Natural killer cell (primary cell): ENCODE measurements at regions not wholly inside any gene's neighbourhood (a gene's known extent, or its start where the extent isn't known, plus 50 kb on each side); places are given as distances from the start of the nearest gene placed in this dataset.

ENCODE experiments used
- ATAC-seq, 3 donors: fragments of 150-1000 bp in 2 of 3; fragments of 200-7000 bp in 1 of 3; cut with Tn5 transposase; 1 replicate in 1 of 3; 2 replicates in 2 of 3; pipeline ENCODE4 v1.10.0; 2021; ENCODE audit warnings: mild to moderate bottlenecking in 2 of 3, moderate library complexity in 2 of 3
- DNase-seq, 2 donors: peaks; one replicate each; pipeline versions ENCODE4 v3.0.0 to v3.0.0-alpha.2; 2013 to 2021; ENCODE audit warnings: mixed read lengths in 1 of 2
- H3K27ac ChIP-seq: one replicate; pipeline ENCODE4 v1.5.1; 2013; ENCODE audit warnings: mild to moderate bottlenecking, low read length
- H3K27me3 ChIP-seq: one replicate; pipeline ENCODE4 v1.6.1; 2013; ENCODE audit warnings: low read length; ENCODE audit not compliant: control insufficient read depth, insufficient read depth
- H3K36me3 ChIP-seq: one replicate; pipeline ENCODE4 v1.6.1; 2013; ENCODE audit warnings: low read length; ENCODE audit not compliant: control insufficient read depth, insufficient read depth
- H3K4me1 ChIP-seq: one replicate; pipeline ENCODE4 v1.6.1; 2013; ENCODE audit warnings: low read length; ENCODE audit not compliant: control insufficient read depth, insufficient read depth
- H3K4me3 ChIP-seq: one replicate; pipeline ENCODE4 v1.5.1; 2013; ENCODE audit warnings: low read length
- H3K9me3 ChIP-seq: one replicate; pipeline ENCODE4 v1.6.1; 2013; ENCODE audit warnings: low read length; ENCODE audit not compliant: control insufficient read depth, insufficient read depth
- H3K27ac Mint-ChIP-seq, 2 donors: one replicate each; pipeline ENCODE4 v1.8.0; 2022; ENCODE audit warnings: mild to moderate bottlenecking in 2 of 2, mixed read lengths in 2 of 2, moderate library complexity in 1 of 2
- H3K27me3 Mint-ChIP-seq, 2 donors: one replicate each; pipeline ENCODE4 v1.8.0; 2022; ENCODE audit warnings: low read depth in 2 of 2, mixed read lengths in 2 of 2
- H3K36me3 Mint-ChIP-seq: one replicate; pipeline ENCODE4 v1.8.0; 2022; ENCODE audit warnings: mixed read lengths
- H3K4me1 Mint-ChIP-seq, 2 donors: one replicate each; pipeline ENCODE4 v1.8.0; 2022; ENCODE audit warnings: mixed read lengths in 2 of 2
- H3K4me3 Mint-ChIP-seq: one replicate; pipeline ENCODE4 v1.8.0; 2022; ENCODE audit warnings: mild to moderate bottlenecking, moderate library complexity, mixed read lengths
- H3K9me3 Mint-ChIP-seq, 2 donors: one replicate each; pipeline ENCODE4 v1.8.0; 2022; ENCODE audit warnings: mixed read lengths in 2 of 2
- CTCF ChIP-seq: fragments of 200-600 bp; IDR thresholded peaks from one replicate; pipeline ENCODE4 v1.8.0; 2022; ENCODE audit warnings: antibody characterized with exemption
- WGBS: methylation state at CpG from one replicate; pipeline ENCODE4 v1.1.7; 2013; ENCODE audit warnings: missing lambda C conversion rate; ENCODE audit not compliant: insufficient coverage; 5-methylcytosine and 5-hydroxymethylcytosine counted together
- intact Hi-C: fragments of 100-400 bp; cut with micrococcal nuclease; formaldehyde crosslinking; loops from one replicate; pipeline ENCODE4 v1.14.2; 2022

DNA sequence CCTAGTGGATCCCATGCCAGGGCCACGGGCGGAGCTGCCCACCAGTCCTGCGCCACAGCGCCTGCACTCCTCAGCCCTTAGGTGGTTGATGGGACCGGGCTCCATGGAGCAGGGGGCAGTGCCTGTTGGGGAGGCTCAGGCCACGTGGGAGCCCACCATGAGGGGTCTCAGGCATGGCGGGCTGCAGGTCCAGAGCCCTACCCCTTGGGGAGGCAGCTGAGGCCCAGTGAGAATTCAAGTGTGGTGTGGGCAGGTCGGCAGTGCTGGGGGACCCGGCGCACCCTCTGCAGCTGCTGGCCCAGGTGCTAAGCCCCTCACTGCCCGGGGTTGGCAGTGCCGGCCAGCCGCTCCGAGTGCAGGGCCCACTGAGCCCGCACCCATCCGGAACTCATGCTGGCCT, 139.8 kb upstream of the LYZL2 start:
- WGBS = 93% methylated on average over 16 of the region's 16 CpGs
- intact Hi-C loops = no loop called here
- Mint-ChIP-seq H3K9me3 (peaks cover 0 to 3% of the 10 kb centered on the region in 2 donors), H3K4me1 (no peaks in the 10 kb centered on the region), H3K27ac (no peak overlapping the region), H3K4me3 (no peak overlapping the region), H3K27me3 (peaks cover 0 to 6% of the 10 kb centered on the region in 2 donors), H3K36me3 (no peaks in the 10 kb centered on the region)
- H3K4me1 ChIP-seq = peaks cover 1% of the 10 kb centered on the region
- ATAC-seq (no peak), DNase-seq (no peak)
- peaks cover 11% of the 10 kb centered on the region for H3K9me3 ChIP-seq
- no peak for TF ChIP-seq CTCF
- H3K27me3 ChIP-seq = no peaks in the 10 kb centered on the region
- no peak overlapping the region for H3K4me3 ChIP-seq
- H3K27ac ChIP-seq = no peak overlapping the region
- no peaks in the 10 kb centered on the region for H3K36me3 ChIP-seq

GRCh38 chr10:30765616-30766015, 136.1 kb upstream of the LYZL2 start:
- WGBS = 92% methylated on average over 8 of the region's 8 CpGs
- Histone ChIP-seq H3K4me3 (no peak overlapping the region), H3K27me3 (no peaks in the 10 kb centered on the region), H3K4me1 (peaks cover 18% of the 10 kb centered on the region), H3K36me3 (no peaks in the 10 kb centered on the region), H3K9me3 (peaks cover 12% of the 10 kb centered on the region), H3K27ac (no peak overlapping the region)
- no peak for TF ChIP-seq CTCF
- Mint-ChIP-seq H3K9me3 (no peaks in the 10 kb centered on the region), H3K4me3 (no peak overlapping the region), H3K36me3 (no peaks in the 10 kb centered on the region), H3K27me3 (peaks cover 0 to 6% of the 10 kb centered on the region in 2 donors), H3K27ac (no peak overlapping the region), H3K4me1 (no peaks in the 10 kb centered on the region)
- ATAC-seq (no peak), DNase-seq (no peak)
- intact Hi-C loops = no loop called here

DNA sequence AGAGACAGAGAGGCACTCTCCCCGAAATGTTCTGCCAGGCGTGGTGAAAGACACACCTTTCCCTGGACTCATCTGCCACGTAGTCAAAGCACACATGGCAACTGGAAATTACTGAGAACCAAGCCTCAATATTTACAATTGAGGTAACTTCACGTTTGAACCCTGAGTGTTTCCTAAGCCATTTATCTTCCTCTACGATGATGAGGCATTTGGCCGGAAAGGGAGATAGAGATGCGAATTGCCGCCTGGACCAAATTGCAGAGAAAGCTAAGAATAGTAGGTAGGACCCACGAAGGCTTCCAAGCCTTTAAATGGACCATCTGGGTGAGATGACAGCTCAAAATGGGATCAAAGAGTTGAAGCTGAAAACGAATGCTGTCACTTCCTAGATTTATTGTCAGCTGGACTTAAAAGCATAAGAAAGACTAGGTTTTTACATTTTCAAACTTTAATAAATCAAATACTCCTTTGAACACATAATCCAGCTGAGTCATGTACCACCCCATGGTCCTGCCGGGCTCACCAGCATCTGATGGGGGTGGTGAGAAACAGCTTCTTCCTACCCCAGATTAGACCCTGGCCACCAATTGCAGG, 135.6 kb upstream of the LYZL2 start:
- Mint-ChIP-seq H3K4me1 (no peaks in the 10 kb centered on the region), H3K9me3 (no peaks in the 10 kb centered on the region), H3K4me3 (no peak overlapping the region), H3K27ac (no peak overlapping the region), H3K36me3 (no peaks in the 10 kb centered on the region), H3K27me3 (peaks cover 0 to 6% of the 10 kb centered on the region in 2 donors)
- peaks cover 8% of the 10 kb centered on the region for H3K9me3 ChIP-seq
- H3K4me1 ChIP-seq = peaks cover 18% of the 10 kb centered on the region
- no peak overlapping the region for H3K4me3 ChIP-seq
- ATAC-seq (no peak), DNase-seq (no peak)
- H3K27me3 ChIP-seq = no peaks in the 10 kb centered on the region
- no peak overlapping the region for H3K27ac ChIP-seq
- no peaks in the 10 kb centered on the region for H3K36me3 ChIP-seq
- no peak for TF ChIP-seq CTCF
- intact Hi-C loops = no loop called here
- 77% methylated on average over 10 of the region's 11 CpGs for WGBS

DNA sequence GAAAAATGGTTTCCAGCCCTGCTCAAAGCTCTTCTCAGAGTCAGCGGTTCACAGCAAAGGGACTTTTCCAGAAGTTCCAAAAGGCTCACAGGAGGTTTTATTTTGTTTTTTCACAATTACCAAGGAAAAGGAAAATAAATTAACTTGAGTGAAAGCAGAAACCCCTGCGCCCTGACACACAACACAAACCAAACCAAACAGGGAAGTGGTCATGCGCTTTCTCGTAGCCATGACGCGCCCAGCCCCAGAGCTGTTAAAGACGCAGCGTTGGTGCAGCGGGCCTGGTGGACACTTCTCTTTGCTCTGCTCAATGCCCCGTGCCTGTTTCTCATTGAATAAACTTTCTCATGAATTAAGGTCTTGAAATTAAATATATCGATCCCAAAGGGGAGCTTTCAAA, 134.4 kb upstream of the LYZL2 start:
- intact Hi-C loops = no loop called here
- H3K9me3 ChIP-seq = peaks cover 3% of the 10 kb centered on the region
- DNase-seq (no peak), ATAC-seq (no peak)
- no peak overlapping the region for H3K27ac ChIP-seq
- Mint-ChIP-seq H3K4me1 (no peaks in the 10 kb centered on the region), H3K4me3 (no peak overlapping the region), H3K36me3 (no peaks in the 10 kb centered on the region), H3K27ac (no peak overlapping the region), H3K27me3 (peaks cover 0 to 6% of the 10 kb centered on the region in 2 donors), H3K9me3 (no peaks in the 10 kb centered on the region)
- H3K4me3 ChIP-seq = no peak overlapping the region
- H3K4me1 ChIP-seq = peaks cover 18% of the 10 kb centered on the region
- WGBS = 28% methylated on average over 11 of the region's 11 CpGs
- no peak for TF ChIP-seq CTCF
- no peaks in the 10 kb centered on the region for H3K36me3 ChIP-seq
- no peaks in the 10 kb centered on the region for H3K27me3 ChIP-seq
